ENCODE measurements at regions not wholly inside any gene's neighbourhood (a gene's known extent, or its start where the extent isn't known, plus 50 kb on each side); places are given as distances from the start of the nearest gene placed in this dataset.
"Not testable (repeated sequence)": the region's sequence is repeated elsewhere in the genome, so short reads cannot be mapped to it uniquely, and the experiment has no call there.

- DNase-seq, result no peak
Measured at GRCh38 chr18:22753130-22753831, 179.8 kb upstream of the RBBP8 start.

GRCh38 chr18:22764005-22764404 is 169.1 kb upstream of the RBBP8 start:
- not testable (repeated sequence) for DNase-seq

- no peak for DNase-seq
Measured at GRCh38 chr18:22765896-22766295, 167.2 kb upstream of the RBBP8 start.

DNA sequence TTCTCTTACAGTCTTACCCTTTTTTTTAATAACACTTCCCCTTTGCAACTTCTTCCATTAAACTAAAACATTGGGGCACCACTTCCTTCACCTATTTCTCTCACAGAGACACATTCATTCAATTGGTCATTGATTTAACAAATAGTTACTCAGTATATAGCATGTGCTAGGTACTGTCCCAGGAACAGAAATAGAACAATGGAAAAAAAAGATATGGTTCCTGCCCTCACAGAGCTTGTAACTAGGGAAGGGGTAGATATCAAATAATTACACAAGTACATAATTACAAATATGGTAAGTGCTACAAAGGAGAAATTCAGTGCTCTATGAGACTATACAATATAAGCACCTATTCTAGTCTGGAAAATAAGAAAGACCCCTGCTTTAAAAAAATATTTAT is 165.5 kb upstream of the RBBP8 start:
- no peak for DNase-seq

DNA sequence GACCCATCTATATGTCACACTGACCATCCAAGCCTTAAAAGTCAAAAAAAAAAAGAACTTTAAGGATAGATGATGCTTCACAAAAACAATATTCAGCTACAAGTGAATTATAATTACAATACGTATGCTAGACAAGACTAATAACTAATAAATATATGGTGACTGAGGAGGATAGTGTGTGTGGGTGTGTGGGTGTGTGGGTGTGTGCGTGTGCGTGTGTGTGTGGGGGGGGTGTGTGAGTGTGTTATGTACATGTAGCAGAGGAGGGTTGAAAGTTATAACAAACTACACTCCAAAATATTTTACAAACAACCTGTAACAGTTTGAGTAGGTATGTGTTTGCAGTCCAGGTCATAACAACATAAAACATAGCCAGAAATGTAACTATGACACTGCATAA is 159.2 kb upstream of the RBBP8 start:
- DNase-seq, result no peak

DNA sequence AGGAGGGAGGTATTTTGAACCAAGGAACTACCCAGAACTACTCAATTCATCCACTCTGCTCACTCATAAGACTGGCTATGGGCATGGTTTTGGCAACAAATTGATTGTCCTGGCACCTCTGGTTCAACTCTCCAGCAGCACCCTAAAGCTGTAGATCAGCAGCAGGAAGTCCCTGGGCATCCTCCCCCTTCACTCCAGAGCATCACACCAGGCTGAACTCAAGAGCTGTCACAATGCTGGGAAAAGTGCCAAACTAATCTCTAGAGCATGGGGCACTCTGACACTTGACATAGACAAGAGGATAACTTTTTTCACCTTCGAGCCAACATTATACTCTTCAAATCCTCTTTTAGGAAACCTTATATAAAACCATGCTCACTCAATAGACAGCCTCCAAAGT is 154.1 kb upstream of the RBBP8 start:
- DNase-seq, result no peak

DNA sequence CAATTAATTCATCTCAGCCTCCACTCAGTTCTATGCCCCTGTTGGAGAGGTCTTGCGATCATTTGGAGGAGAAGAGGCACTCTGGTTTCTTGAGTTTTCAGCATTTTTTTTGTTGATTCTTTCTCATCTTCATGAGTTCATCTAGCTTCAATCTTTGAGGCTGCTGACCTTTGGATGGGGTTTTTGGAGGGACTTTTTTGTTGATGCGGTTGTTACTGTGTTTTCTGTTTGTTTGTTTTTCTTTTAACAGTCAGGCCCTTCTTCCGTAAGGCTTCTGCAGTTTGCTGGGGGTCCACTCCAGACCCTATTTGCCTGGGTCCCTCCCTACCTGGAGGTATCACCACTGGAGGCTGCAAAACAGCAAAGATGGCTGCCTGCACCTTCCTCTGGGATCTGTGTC is 149.9 kb upstream of the RBBP8 start:
- no peak for DNase-seq

- no peak for DNase-seq
Measured at GRCh38 chr18:22783662-22784076, 149.5 kb upstream of the RBBP8 start.

GRCh38 chr18:22789052-22789451 is 144.1 kb upstream of the RBBP8 start:
- DNase-seq, result no peak

DNA sequence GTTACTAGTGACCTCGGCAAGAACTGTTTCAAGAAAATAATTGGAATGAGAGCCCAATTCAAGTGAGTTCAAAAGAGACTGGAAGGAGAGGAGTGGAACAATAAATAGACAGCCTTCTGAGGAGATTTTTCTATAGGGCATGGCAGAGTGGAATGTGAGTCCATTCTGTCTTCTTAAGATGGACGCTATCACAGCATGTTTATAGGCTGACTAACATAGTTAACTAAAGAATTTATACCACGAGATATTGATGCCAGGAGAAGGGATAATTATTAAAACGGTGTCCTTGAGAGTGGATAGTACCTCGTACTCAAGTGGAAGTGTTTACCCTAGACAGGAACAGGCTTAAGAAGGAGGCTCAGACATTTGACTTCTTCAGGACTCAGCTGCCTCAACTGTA is 143.5 kb upstream of the RBBP8 start:
- DNase-seq, result no peak

DNA sequence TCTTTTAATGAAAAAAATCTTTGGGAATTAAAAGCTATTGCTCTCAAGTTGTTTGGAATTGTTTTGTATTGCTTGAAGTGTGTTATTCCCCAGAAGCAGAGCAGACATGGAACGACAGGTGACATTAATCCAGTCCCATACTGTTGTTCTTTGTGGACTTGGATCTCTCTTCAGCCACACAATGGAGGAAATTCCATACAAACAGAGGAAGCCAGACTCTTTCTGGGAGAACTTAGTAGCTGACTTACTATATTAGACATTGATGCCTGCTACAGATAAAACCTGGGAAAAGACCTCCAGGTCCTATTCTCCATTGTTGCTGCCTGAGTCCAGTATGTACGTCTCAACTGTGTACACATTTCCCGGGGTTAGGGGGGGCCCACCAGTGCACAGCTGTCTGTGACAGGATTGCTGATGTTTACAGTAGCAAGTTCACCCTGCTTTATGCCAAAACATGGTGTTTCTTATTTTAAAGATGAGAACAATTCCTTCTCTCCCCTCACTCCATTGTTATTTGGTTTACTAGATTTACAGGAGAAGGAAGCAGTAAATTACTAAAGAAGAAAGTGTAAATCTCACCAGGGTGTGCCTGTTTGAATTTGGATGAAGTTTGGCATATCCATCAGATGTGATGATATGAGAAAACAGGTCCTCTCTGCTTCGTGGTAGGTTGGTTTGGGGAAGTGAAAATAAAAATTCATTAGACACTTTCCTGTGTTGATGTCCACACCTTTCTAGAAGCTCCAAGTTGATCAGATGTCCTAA is 142.4 kb upstream of the RBBP8 start:
- DNase-seq, result no peak

DNA sequence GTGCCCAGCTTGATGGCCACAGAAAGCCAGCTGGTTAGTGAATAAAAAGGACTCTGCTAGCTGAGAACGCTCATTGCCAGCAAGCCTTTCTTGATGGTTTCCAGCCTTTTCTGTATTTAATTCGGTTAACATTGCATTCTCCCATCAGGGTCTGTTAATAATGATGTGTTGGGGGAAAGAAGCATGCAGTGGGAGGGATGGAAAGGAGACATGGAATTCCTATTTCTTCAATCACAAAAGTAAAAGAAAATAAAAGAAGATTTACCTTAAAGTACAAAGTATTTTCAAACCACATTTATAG is 141.9 kb upstream of the RBBP8 start:
- DNase-seq, result no peak

DNA sequence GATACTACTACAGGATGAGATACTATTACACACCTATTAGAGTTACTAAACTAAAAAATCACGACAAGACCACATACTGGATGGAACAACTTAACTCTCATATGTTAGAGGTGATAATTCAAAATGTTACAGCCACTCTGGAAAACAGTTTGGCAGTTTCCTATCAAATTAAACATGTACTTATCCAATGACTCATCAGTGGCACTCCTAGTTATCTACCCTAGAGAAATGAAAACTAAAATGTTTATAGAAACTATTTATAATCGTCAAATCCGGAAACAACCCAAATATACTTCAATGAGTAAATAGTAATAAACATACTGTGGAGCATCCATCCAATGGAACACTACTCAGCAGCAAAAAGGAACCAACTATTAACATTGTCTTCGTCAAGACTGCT is 137.0 kb upstream of the RBBP8 start:
- DNase-seq, result no peak

DNA sequence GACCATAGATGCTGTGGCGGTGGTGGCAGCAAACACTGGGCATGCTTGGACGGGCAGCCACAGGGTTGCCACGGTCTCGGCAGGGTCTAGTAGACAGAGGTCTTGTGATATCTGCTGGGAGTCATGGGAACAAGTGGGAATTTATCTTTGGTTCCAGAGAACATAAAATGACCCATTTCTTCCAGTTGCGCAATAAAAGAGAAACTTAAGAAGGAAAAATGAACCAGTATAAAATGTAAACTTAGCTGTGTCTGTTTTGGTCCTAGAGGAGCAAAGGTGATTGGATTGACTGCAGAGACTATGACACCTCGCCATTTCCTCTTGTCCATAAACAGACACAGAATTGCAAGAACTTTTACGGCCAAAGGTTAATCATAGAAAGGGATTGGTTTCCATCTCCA is 132.6 kb upstream of the RBBP8 start:
- no peak for DNase-seq

GRCh38 chr18:22813648-22814328 is 119.3 kb upstream of the RBBP8 start:
- peak; percentile 36 for DNase-seq

GRCh38 chr18:22814329-22814703 is 118.8 kb upstream of the RBBP8 start:
- no peak for DNase-seq

DNA sequence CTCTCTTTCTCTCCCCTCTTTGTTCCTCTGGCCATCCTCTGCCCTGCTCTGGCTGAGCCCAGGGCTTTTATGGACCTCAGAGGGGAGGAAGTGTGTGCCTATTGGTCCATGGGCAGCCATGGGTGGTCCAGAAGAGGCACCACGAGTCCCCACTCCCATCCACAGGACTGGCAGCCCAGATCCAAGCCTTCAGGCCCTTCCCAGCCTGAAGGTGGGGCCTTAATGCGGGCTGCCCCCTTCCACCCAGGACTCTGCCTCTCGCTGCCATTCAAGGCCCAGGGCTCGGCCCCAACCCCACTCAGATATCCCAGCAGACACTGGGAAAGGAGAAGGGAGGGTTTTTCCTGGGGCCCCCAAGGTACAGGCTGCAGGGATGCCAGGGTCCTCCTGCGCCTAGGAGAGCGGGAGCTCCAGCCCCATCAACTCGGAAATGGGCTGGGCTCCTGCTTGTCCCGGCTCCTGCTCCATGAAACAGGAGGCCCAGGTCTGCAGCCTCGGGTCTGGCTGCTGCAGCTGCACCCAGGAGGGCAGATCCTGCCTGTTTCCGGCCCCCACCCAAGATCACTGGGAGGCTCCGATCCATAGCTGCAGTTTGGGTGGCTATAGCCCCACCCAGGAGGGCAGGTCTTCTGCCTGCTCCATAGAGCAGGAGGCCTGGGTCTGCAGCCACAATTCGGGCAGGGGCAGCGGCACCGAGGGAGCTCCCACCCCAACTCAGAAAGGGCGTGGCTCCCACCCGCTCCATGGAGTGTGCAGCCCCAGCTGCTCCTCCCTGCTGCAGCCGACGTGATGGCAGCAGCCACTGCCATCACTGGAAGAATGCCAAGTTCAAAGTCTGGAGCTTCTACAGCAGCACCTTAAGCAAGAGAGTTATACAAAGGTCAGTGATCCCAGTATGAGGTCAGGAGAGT is 116.6 kb upstream of the RBBP8 start:
- DNase-seq, result no peak

- DNase-seq, result no peak
Measured at GRCh38 chr18:22817844-22818243, 115.3 kb upstream of the RBBP8 start.

DNA sequence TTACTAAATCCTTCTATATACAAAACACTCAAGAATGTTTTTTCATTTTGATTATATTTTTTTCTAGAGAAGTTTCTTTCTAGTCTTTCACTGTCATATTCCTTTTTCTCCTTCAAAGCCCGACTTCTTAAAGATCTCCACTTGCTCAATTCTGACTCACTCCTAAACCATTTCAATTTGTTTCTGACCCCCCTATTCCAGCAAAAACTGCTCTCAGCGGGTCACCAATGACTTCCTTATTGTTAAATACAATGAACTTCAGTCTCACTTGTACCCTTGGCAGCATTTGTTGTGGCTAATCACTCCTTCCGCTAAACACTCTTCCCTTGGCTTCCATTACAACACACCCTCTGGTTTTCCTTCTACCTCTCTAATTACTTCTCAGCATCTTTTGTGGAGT is 111.1 kb upstream of the RBBP8 start:
- no peak for DNase-seq

- no peak for DNase-seq
Measured at GRCh38 chr18:22822841-22823508, 110.2 kb upstream of the RBBP8 start.

DNA sequence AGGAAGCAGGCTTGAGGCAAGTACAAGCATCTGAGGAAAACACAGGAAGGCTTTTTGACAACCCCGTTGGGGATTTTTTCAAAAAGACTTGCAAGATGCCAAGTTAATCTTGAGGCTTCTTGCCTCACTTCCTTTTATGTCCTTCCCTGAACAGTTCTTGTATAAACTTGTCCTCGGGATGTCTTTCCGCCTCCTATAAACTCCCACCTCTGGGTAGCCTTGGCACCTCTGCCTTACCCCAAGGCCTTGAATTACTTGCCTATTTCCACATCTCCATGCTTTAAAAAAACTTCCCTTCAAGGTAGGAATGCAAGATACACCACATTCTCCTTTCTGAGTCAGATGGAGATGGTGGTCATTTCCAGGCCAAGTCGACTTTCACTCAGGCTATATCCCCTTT is 106.4 kb upstream of the RBBP8 start:
- no peak for DNase-seq

- no peak for DNase-seq
Measured at GRCh38 chr18:22827216-22827615, 105.9 kb upstream of the RBBP8 start.

DNA sequence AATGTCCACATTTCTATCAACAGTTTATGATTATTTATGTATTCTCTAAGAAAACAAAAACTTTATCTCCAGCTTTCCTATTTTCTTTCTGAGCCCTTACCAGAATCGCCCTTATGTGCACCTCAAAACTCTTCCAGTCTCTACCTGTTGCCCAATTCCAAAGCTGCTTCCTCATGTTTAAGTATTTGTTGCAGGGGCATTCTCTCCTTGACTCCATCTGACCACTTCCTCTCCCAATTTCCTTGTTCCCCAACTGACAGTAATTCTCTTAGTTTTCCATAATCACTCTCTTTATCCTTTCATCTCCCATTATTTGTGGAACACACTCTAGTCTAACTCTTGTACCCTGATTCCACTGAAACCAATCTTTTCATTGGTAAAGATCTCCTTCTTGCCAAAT is 105.4 kb upstream of the RBBP8 start:
- DNase-seq, result no peak
